Cardiac muscle cell (in vitro differentiated cells and primary cell): ENCODE measurements at regions not wholly inside any gene's neighbourhood (a gene's known extent, or its start where the extent isn't known, plus 50 kb on each side); places are given as distances from the start of the nearest gene placed in this dataset.
"Not testable (repeated sequence)": the region's sequence is repeated elsewhere in the genome, so short reads cannot be mapped to it uniquely, and the experiment has no call there.

Experiments
- DNase-seq, 2 donors: peaks; one replicate each; pipeline versions ENCODE4 v3.0.0 to v3.0.0-alpha.2; 2010 to 2017; ENCODE audit warnings: low read depth in 1 of 2, low spot score in 1 of 2
- H3K27ac ChIP-seq: fragments of 200-600 bp; sonication (generic); 2 replicates; pipeline ENCODE4 v1.5.1; 2016
- H3K27me3 ChIP-seq: fragments of 200-600 bp; sonication (generic); 2 replicates; pipeline ENCODE4 v1.6.0; 2016; ENCODE audit warnings: control low read depth
- H3K36me3 ChIP-seq: fragments of 200-600 bp; sonication (generic); 2 replicates; pipeline ENCODE4 v1.5.1; 2016; ENCODE audit warnings: control low read depth
- H3K4me1 ChIP-seq: fragments of 200-600 bp; sonication (generic); 2 replicates; pipeline ENCODE4 v1.8.1; 2017; ENCODE audit warnings: low read depth, mild to moderate bottlenecking, mixed run types
- H3K4me3 ChIP-seq: fragments of 200-600 bp; sonication (generic); 2 replicates; pipeline ENCODE4 v1.5.1; 2016; ENCODE audit warnings: mild to moderate bottlenecking
- H3K9me3 ChIP-seq: fragments of 200-600 bp; sonication (generic); 2 replicates; pipeline ENCODE4 v1.5.1; 2017; ENCODE audit warnings: low read depth, mild to moderate bottlenecking, control low read depth
- CTCF ChIP-seq: IDR thresholded peaks from 2 replicates; pipeline ENCODE4 v1.5.1; 2012; ENCODE audit warnings: low read depth, mild to moderate bottlenecking, low read length

GRCh38 chr15:98100606-98101005 lies 140.1 kb downstream of the ARRDC4 start:
- H3K4me1 ChIP-seq, H3K27ac ChIP-seq, DNase-seq, H3K36me3 ChIP-seq, H3K27me3 ChIP-seq, H3K9me3 ChIP-seq, H3K4me3 ChIP-seq: not testable (repeated sequence)

- no peaks in the 10 kb centered on the region for H3K4me1 ChIP-seq
- H3K36me3 ChIP-seq = no peaks in the 10 kb centered on the region
- H3K9me3 ChIP-seq = no peaks in the 10 kb centered on the region
- no peak for TF ChIP-seq CTCF
- H3K27me3 ChIP-seq = no peaks in the 10 kb centered on the region
- no peak for DNase-seq
- no peak overlapping the region for H3K4me3 ChIP-seq
- no peak overlapping the region for H3K27ac ChIP-seq
Observed at GRCh38 chr15:98103570-98103969, 143.1 kb downstream of the ARRDC4 start.

DNA sequence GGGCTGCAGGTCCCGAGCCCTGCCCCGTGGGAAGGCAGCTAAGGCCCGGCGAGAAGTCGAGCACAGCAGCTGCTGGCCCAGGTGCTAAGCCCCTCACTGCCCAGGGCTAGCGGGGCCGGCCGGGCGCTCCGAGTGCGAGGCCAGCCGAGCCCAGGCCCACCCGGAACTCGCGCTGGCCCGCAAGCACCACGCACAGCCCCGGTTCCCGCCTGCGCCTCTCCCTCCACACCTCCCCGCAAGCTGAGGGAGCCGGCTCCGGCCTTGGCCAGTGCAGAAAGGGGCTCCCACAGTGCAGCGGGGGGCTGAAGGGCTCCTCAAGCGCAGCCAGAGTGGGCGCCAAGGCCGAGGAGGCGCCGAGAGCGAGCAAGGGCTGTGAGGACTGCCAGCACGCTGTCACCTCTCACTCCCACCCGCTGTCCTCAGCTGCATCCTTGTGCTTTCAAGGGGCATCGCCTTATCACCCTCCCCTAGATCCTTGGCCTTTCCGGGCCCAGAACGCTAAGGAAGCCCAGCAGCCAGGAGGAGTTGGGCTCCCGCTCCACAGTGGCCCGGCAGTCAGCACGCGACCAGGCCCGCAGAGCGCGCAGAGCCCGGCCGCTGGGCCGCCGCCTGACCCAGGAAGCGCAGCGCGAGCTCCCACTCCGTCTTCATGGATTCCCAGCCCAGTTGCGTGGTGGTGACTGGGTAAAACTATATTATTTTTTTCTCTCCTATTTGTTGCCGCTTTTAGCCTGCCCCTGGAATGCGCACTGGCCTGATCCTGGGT lies 144.1 kb downstream of the ARRDC4 start:
- H3K4me1 ChIP-seq, H3K27me3 ChIP-seq, H3K4me3 ChIP-seq, H3K9me3 ChIP-seq, H3K27ac ChIP-seq, DNase-seq, H3K36me3 ChIP-seq: not testable (repeated sequence)

- not testable (repeated sequence) for H3K27ac ChIP-seq, H3K36me3 ChIP-seq, H3K4me3 ChIP-seq, DNase-seq, H3K27me3 ChIP-seq, H3K9me3 ChIP-seq, H3K4me1 ChIP-seq
Observed at GRCh38 chr15:98106615-98107194, 146.2 kb downstream of the ARRDC4 start.

- no peak for DNase-seq
Observed at GRCh38 chr15:98111806-98112205, 151.3 kb downstream of the ARRDC4 start.

GRCh38 chr15:98113327-98113726 lies 152.8 kb downstream of the ARRDC4 start:
- Histone ChIP-seq H3K27me3 (no peaks in the 10 kb centered on the region), H3K36me3 (no peaks in the 10 kb centered on the region), H3K27ac (no peak overlapping the region), H3K4me1 (no peaks in the 10 kb centered on the region), H3K4me3 (no peak overlapping the region), H3K9me3 (no peaks in the 10 kb centered on the region)
- DNase-seq = no peak
- no peak for TF ChIP-seq CTCF

More at GRCh38 chr15:98111806-98112205, 151.3 kb downstream of the ARRDC4 start:
- H3K4me1 ChIP-seq = no peaks in the 10 kb centered on the region
- H3K9me3 ChIP-seq = no peaks in the 10 kb centered on the region
- no peak for TF ChIP-seq CTCF
- no peaks in the 10 kb centered on the region for H3K27me3 ChIP-seq
- no peak overlapping the region for H3K27ac ChIP-seq
- H3K4me3 ChIP-seq = no peak overlapping the region
- H3K36me3 ChIP-seq = no peaks in the 10 kb centered on the region

DNA sequence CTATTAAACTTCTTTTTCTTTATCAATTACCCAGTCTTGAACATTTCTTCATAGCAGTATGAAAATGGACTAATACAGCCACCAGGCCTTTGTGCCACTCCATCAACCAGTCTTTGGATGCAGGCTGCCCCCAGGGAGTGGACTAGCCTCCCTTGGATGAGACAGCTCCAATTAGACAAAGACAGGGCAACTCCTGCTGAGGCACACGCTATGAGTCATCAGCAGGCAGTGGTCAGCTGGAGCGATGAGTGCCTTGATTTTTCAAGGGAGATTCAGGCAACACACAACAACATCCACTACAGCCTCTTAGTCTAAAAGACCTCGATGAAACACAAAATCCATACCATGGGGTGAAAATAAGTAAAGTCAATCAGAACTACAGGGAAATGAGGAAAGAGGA lies 160.1 kb downstream of the ARRDC4 start:
- Histone ChIP-seq H3K9me3 (no peaks in the 10 kb centered on the region), H3K36me3 (no peaks in the 10 kb centered on the region), H3K4me1 (no peaks in the 10 kb centered on the region), H3K27ac (no peak overlapping the region), H3K4me3 (no peak overlapping the region), H3K27me3 (no peaks in the 10 kb centered on the region)
- TF ChIP-seq CTCF = no peak
- no peak for DNase-seq
